GM20000 (cell line): ENCODE measurements at regions not wholly inside any gene's neighbourhood (a gene's known extent, or its start where the extent isn't known, plus 50 kb on each side); places are given as distances from the start of the nearest gene placed in this dataset.

Experiments
- DNase-seq: peaks from one replicate; pipeline ENCODE4 v3.0.0; 2012; ENCODE audit warnings: low spot score
- TF ChIP-seq, protein P1 (sequence below): IDR thresholded peaks from 2 replicates; pipeline ENCODE4 v1.5.1; 2012; ENCODE audit warnings: mild to moderate bottlenecking, control low read depth; ENCODE audit errors: extremely low read depth, missing control alignments

DNA sequence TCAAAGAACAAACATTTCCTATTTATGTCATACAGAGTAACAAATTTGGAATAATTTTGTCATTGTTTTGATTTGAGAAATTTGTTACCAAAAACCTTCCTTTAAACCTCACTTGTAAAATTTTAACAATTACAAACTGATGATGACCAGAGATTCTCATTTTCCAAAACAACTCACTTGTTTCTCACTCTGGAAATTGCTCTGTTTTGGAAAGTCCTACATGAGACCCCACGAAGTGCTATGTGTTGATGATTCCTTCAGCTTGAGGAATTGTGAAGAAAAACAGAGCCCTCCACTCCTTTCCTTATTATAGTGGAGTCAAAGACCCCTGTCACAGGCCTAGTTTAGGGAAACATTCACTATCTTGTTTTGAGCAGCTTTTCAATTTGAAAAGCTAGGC is 157.6 kb upstream of the RASGRP1 start:
- no peak for DNase-seq
- TF ChIP-seq, protein P1, sequence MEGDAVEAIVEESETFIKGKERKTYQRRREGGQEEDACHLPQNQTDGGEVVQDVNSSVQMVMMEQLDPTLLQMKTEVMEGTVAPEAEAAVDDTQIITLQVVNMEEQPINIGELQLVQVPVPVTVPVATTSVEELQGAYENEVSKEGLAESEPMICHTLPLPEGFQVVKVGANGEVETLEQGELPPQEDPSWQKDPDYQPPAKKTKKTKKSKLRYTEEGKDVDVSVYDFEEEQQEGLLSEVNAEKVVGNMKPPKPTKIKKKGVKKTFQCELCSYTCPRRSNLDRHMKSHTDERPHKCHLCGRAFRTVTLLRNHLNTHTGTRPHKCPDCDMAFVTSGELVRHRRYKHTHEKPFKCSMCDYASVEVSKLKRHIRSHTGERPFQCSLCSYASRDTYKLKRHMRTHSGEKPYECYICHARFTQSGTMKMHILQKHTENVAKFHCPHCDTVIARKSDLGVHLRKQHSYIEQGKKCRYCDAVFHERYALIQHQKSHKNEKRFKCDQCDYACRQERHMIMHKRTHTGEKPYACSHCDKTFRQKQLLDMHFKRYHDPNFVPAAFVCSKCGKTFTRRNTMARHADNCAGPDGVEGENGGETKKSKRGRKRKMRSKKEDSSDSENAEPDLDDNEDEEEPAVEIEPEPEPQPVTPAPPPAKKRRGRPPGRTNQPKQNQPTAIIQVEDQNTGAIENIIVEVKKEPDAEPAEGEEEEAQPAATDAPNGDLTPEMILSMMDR: no peak

DNA sequence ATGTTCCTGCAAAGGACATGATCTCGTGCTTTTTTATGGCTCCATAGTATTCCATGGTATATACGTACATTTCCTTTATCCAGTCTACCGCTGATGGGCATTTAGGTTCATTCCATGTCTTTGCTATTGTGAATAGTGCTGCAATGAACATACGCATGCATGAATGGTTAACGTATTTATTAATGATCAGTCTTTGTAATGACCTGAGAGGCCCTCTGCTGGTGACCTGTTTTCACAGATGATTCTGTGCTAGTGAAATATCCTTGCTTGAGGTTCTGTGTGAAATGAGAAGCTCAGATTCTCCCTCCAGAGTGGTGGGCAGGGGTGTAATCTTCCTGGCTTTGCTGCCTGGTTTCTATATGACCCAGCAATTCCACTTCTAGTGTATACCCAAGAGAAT is 160.2 kb upstream of the RASGRP1 start:
- no peak for DNase-seq
- TF ChIP-seq, protein P1: no peak

DNA sequence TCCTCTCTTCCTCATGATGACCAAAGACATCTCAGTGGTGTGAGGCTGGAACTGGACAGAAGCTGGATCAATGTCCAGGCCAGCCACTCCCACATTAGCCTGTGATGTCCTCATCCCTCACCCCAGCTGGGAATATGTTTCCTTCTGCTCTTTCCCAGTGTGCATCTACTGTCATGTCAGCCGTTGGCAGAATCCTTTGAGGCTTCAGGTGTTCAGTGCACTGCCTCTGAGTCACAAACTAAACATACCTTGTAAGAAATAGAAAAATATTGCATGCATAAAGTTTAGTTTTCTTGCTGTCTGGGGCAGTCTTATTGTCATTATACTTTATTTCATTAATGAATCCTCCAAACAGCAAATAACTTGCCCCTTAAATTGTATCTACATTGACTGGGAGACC is 161.6 kb upstream of the RASGRP1 start:
- no peak for DNase-seq
- TF ChIP-seq, protein P1: no peak

DNA sequence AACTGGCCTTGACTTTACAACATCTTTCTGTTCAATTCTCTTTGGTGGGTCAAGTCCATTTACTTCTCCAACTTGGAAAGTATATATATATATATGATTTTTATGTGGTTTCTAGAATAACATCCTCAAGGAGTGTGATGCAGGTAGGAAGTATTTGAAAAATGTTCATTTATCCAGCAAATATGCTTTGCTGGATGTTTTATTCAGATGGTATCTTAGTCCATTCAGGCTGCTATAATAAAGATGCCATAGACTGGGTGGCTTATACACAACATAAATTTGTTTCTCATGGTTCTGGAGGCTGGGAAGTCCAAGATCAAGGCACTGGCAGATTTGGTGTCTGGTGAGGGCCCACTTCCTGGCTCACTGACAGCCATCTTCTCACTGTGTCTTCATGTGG is 168.7 kb upstream of the RASGRP1 start:
- no peak for DNase-seq
- TF ChIP-seq, protein P1: no peak

- no peak for DNase-seq
- TF ChIP-seq, protein P1: no peak
Measured at GRCh38 chr15:38740206-38740605, 175.6 kb upstream of the RASGRP1 start.

GRCh38 chr15:38743147-38743546 is 178.5 kb upstream of the RASGRP1 start:
- TF ChIP-seq, protein P1: no peak
- no peak for DNase-seq

- TF ChIP-seq, protein P1: no peak
- DNase-seq: no peak
Measured at GRCh38 chr15:38745126-38745525, 180.5 kb upstream of the RASGRP1 start.
